ENCODE measurements at regions not wholly inside any gene's neighbourhood (a gene's known extent, or its start where the extent isn't known, plus 50 kb on each side); places are given as distances from the start of the nearest gene placed in this dataset.

- Histone ChIP-seq H3K4me3 (no peak overlapping the region), H3K27ac (no peak overlapping the region), H3K9ac (no peak overlapping the region), H4K20me1 (peaks cover 26% of the 10 kb centered on the region), H3K4me2 (no peak overlapping the region), H3K27me3 (no peaks in the 10 kb centered on the region), H3K4me1 (peaks cover 20% of the 10 kb centered on the region; the same call in 1 of the 2 replicates), H3K9me3 (no peaks in the 10 kb centered on the region), H3K36me3 (peaks cover 4% of the 10 kb centered on the region; the same call in 1 of the 2 replicates)
- TF ChIP-seq Cebpa-rat (IDR thresholded peaks at IDR 0.05): no peak
Observed at GRCh38 chr14:100388103-100389054, 65.2 kb downstream of the SLC25A47 start.

- Histone ChIP-seq H3K4me3 (no peak overlapping the region), H4K20me1 (peaks cover 14% of the 10 kb centered on the region), H3K9me3 (no peaks in the 10 kb centered on the region), H3K27ac (no peak overlapping the region), H3K9ac (no peak overlapping the region), H3K4me1 (peaks cover 16% of the 10 kb centered on the region; the same call in 1 of the 2 replicates), H3K4me2 (no peak overlapping the region), H3K36me3 (peaks cover 4% of the 10 kb centered on the region; the same call in 1 of the 2 replicates), H3K27me3 (no peaks in the 10 kb centered on the region)
- no peak for TF ChIP-seq Cebpa-rat (IDR thresholded peaks at IDR 0.05)
Observed at GRCh38 chr14:100389497-100390104, 66.5 kb downstream of the SLC25A47 start.

- H3K27ac ChIP-seq: no peak overlapping the region
Observed at GRCh38 chr14:100391173-100391572, 68.0 kb downstream of the SLC25A47 start.

GRCh38 chr14:100391724-100392123, 68.6 kb downstream of the SLC25A47 start:
- Histone ChIP-seq H4K20me1 (0 out of 2 replicates have a peak, but pooled peaks cover 10% of the 10 kb centered on the region), H3K9me3 (no peaks in the 10 kb centered on the region), H3K4me2 (no peak overlapping the region), H3K27ac (no peak overlapping the region), H3K27me3 (no peaks in the 10 kb centered on the region), H3K9ac (no peak overlapping the region), H3K36me3 (peaks cover 4% of the 10 kb centered on the region; the same call in 1 of the 2 replicates), H3K4me1 (peaks cover 15% of the 10 kb centered on the region; the same call in 1 of the 2 replicates), H3K4me3 (no peak overlapping the region)
- TF ChIP-seq Cebpa-rat (IDR thresholded peaks at IDR 0.05): no peak

More at GRCh38 chr14:100391173-100391572, 68.0 kb downstream of the SLC25A47 start:
- Histone ChIP-seq H3K4me1 (peaks cover 15% of the 10 kb centered on the region; the same call in 1 of the 2 replicates), H3K27me3 (no peaks in the 10 kb centered on the region), H4K20me1 (0 out of 2 replicates have a peak, but pooled peaks cover 10% of the 10 kb centered on the region), H3K9ac (no peak overlapping the region), H3K9me3 (no peaks in the 10 kb centered on the region), H3K36me3 (peaks cover 4% of the 10 kb centered on the region; the same call in 1 of the 2 replicates), H3K4me3 (no peak overlapping the region), H3K4me2 (no peak overlapping the region)
- no peak for TF ChIP-seq Cebpa-rat (IDR thresholded peaks at IDR 0.05)

- Histone ChIP-seq H3K9me3 (no peaks in the 10 kb centered on the region), H4K20me1 (0 out of 2 replicates have a peak, but pooled peaks cover 10% of the 10 kb centered on the region), H3K9ac (no peak overlapping the region), H3K27ac (no peak overlapping the region), H3K27me3 (no peaks in the 10 kb centered on the region), H3K4me3 (no peak overlapping the region), H3K4me1 (peaks cover 15% of the 10 kb centered on the region; the same call in 1 of the 2 replicates), H3K4me2 (no peak overlapping the region), H3K36me3 (peaks cover 4% of the 10 kb centered on the region; the same call in 1 of the 2 replicates)
- no peak for TF ChIP-seq Cebpa-rat (IDR thresholded peaks at IDR 0.05)
Observed at GRCh38 chr14:100392356-100392755, 69.2 kb downstream of the SLC25A47 start.

- no peaks in the 10 kb centered on the region for H3K9me3 ChIP-seq
- H3K27me3 ChIP-seq: no peaks in the 10 kb centered on the region
- no peak overlapping the region for H3K9ac ChIP-seq
- H3K4me1 ChIP-seq: peaks cover 15% of the 10 kb centered on the region; the same call in 1 of the 2 replicates
- H3K27ac ChIP-seq: no peak overlapping the region
- H3K36me3 ChIP-seq: peaks cover 4% of the 10 kb centered on the region; the same call in 1 of the 2 replicates
- H3K4me2 ChIP-seq: no peak overlapping the region
- H4K20me1 ChIP-seq: 0 out of 2 replicates have a peak, but pooled peaks cover 10% of the 10 kb centered on the region
- no peak overlapping the region for H3K4me3 ChIP-seq
- no peak for TF ChIP-seq Cebpa-rat (IDR thresholded peaks at IDR 0.05)
Observed at GRCh38 chr14:100393362-100393761, 70.2 kb downstream of the SLC25A47 start.

- no peak for TF ChIP-seq Cebpa-rat (IDR thresholded peaks at IDR 0.05)
- no peaks in the 10 kb centered on the region for H3K27me3 ChIP-seq
- no peak overlapping the region for H3K27ac ChIP-seq
- H4K20me1 ChIP-seq: 0 out of 2 replicates have a peak, but pooled peaks cover 10% of the 10 kb centered on the region
- peaks cover 4% of the 10 kb centered on the region; the same call in 1 of the 2 replicates for H3K36me3 ChIP-seq
- no peak overlapping the region for H3K4me2 ChIP-seq
- H3K9me3 ChIP-seq: no peaks in the 10 kb centered on the region
- no peak overlapping the region for H3K4me3 ChIP-seq
- peaks cover 19% of the 10 kb centered on the region for H3K4me1 ChIP-seq
- H3K9ac ChIP-seq: no peak overlapping the region
Observed at GRCh38 chr14:100393906-100394732, 71.0 kb downstream of the SLC25A47 start.

GRCh38 chr14:100394886-100395672, 71.9 kb downstream of the SLC25A47 start:
- peaks cover 24% of the 10 kb centered on the region for H3K4me1 ChIP-seq
- no peak overlapping the region for H3K9ac ChIP-seq
- H3K4me2 ChIP-seq: peak overlapping the region; percentile 14; the same call in 1 of the 2 replicates
- H3K27me3 ChIP-seq: no peaks in the 10 kb centered on the region
- no peaks in the 10 kb centered on the region for H3K9me3 ChIP-seq
- H4K20me1 ChIP-seq: 0 out of 2 replicates have a peak, but pooled peaks cover 10% of the 10 kb centered on the region
- H3K27ac ChIP-seq: no peak overlapping the region
- H3K36me3 ChIP-seq: no peaks in the 10 kb centered on the region
- no peak for TF ChIP-seq Cebpa-rat (IDR thresholded peaks at IDR 0.05)
- no peak overlapping the region for H3K4me3 ChIP-seq

Measured in BLaER1 (cell line).